SK-N-SH (cell line): ENCODE measurements at regions not wholly inside any gene's neighbourhood (a gene's known extent, or its start where the extent isn't known, plus 50 kb on each side); places are given as distances from the start of the nearest gene placed in this dataset.

ENCODE experiments used
- CTCF ChIA-PET: fragments of 300-600, 350-600 bp; formaldehyde crosslinking; extraction: SDS; loops from one replicate; lab custom pipeline; 2021; lab: Yijun Ruan, JAX
- POLR2A ChIA-PET: fragments of 350-600 bp; sonication (Branson Sonifier 250); formaldehyde crosslinking; extraction: SDS; loops from one replicate; lab custom pipeline; 2020; ENCODE audit warnings: antibody characterized with exemption, inconsistent platforms; lab: Yijun Ruan, JAX
- DNase-seq: peaks from one replicate; pipeline ENCODE4 v3.0.0; 2012
- H2AFZ ChIP-seq: fragments of 200-600 bp; sonication (generic); 2 replicates; pipeline ENCODE4 v1.8.1; 2016; ENCODE audit warnings: antibody characterized with exemption, mild to moderate bottlenecking, low read depth
- H3F3A ChIP-seq: fragments of 200-600 bp; sonication (generic); replicated peaks from 2 replicates; pipeline ENCODE3; 2016; ENCODE audit warnings: antibody characterized with exemption, mild to moderate bottlenecking; ENCODE audit not compliant: insufficient read depth
- H3K27ac ChIP-seq, 2 experiments: fragments of 200-500 bp in 1 of 2; fragments of 200-600 bp in 1 of 2; sonication (Bioruptor generic) in 1 of 2; sonication (generic), shearing (Covaris generic) in 1 of 2; 2 replicates each; pipeline versions ENCODE4 v1.5.1 to v1.6.1; 2014 to 2016; ENCODE audit warnings: low read depth in 2 of 2, inconsistent platforms in 1 of 2, low read length in 1 of 2, mild to moderate bottlenecking in 1 of 2, mixed read lengths in 1 of 2
- H3K27me3 ChIP-seq: fragments of 200-600 bp; sonication (generic), shearing (Covaris generic); 2 replicates; pipeline ENCODE4 v1.6.1; 2016; ENCODE audit warnings: mixed run types; ENCODE audit not compliant: insufficient read depth
- H3K36me3 ChIP-seq, 2 experiments: fragments of 200-500 bp in 1 of 2; fragments of 200-600 bp in 1 of 2; sonication (Bioruptor generic) in 1 of 2; sonication (generic) in 1 of 2; replicated peaks in 1 of 2; 2 replicates each; pipeline versions ENCODE3 to v1.5.1; 2014 to 2016; ENCODE audit warnings: low read length in 1 of 2, mild to moderate bottlenecking in 1 of 2; ENCODE audit not compliant: insufficient read depth in 2 of 2, control insufficient read depth in 1 of 2
- H3K4me1 ChIP-seq, 2 experiments: fragments of 200-500 bp in 1 of 2; fragments of 200-600 bp in 1 of 2; sonication (Bioruptor generic) in 1 of 2; sonication (generic), shearing (Covaris generic) in 1 of 2; 2 replicates each; pipeline versions ENCODE4 v1.5.1 to v1.6.1; 2014 to 2016; ENCODE audit warnings: low read depth in 1 of 2, low read length in 1 of 2, mixed run types in 1 of 2; ENCODE audit not compliant: insufficient read depth in 2 of 2, control insufficient read depth in 1 of 2
- H3K4me2 ChIP-seq: fragments of 200-600 bp; sonication (generic), shearing (Covaris generic); 2 replicates; pipeline ENCODE4 v1.6.1; 2017; ENCODE audit warnings: mixed run types
- H3K4me3 ChIP-seq, 2 experiments: fragments of 200-500 bp in 1 of 2; fragments of 200-600 bp in 1 of 2; sonication (Bioruptor generic) in 1 of 2; sonication (generic), shearing (Covaris generic) in 1 of 2; 2 replicates each; pipeline versions ENCODE4 v1.5.1 to v1.8.1; 2014 to 2016; ENCODE audit warnings: low read depth in 2 of 2, inconsistent platforms in 1 of 2, low read length in 1 of 2, mild to moderate bottlenecking in 1 of 2, mixed read lengths in 1 of 2, moderate library complexity in 1 of 2
- H3K79me2 ChIP-seq: fragments of 200-600 bp; sonication (generic); 2 replicates; pipeline ENCODE4 v1.8.1; 2017; ENCODE audit warnings: mild to moderate bottlenecking; ENCODE audit not compliant: insufficient read depth
- H3K9ac ChIP-seq: fragments of 200-600 bp; sonication (generic); 2 replicates; pipeline ENCODE4 v1.6.1; 2017; ENCODE audit warnings: mixed run types
- H3K9me2 ChIP-seq: fragments of 200-600 bp; sonication (generic); 2 replicates; pipeline ENCODE4 v1.6.1; 2017; ENCODE audit warnings: mixed run types
- H3K9me3 ChIP-seq: fragments of 200-600 bp; sonication (generic); 2 replicates; pipeline ENCODE4 v1.6.1; 2017; ENCODE audit warnings: mixed run types, mild to moderate bottlenecking, moderate library complexity
- H4K20me1 ChIP-seq: fragments of 200-600 bp; sonication (generic); 2 replicates; pipeline ENCODE4 v1.6.1; 2017; ENCODE audit warnings: mild to moderate bottlenecking, mixed run types; ENCODE audit not compliant: insufficient read depth
- ELF1 ChIP-seq: IDR thresholded peaks from 2 replicates; pipeline ENCODE4 v1.4.0; 2012
- EZH2phosphoT487 ChIP-seq: fragments of 200-600 bp; sonication (generic); IDR thresholded peaks from 2 replicates; pipeline ENCODE4 v1.6.1; 2017; ENCODE audit warnings: low read depth, mixed run types, mild to moderate bottlenecking, antibody characterized with exemption, moderate library complexity, borderline replicate concordance
- FOXJ3 ChIP-seq: sonication (generic); formaldehyde crosslinking; IDR thresholded peaks from 2 replicates; pipeline ENCODE4 v1.5.1; 2020; ENCODE audit warnings: mild to moderate bottlenecking, missing genetic modification reagents
- GABPA ChIP-seq: IDR thresholded peaks from 2 replicates; pipeline ENCODE4 v1.4.0; 2012; ENCODE audit warnings: low read depth, mild to moderate bottlenecking
- GATA2 ChIP-seq: sonication (generic); formaldehyde crosslinking; IDR thresholded peaks from 2 replicates; pipeline ENCODE4 v1.5.0; 2020; ENCODE audit warnings: mild to moderate bottlenecking, missing genetic modification reagents
- NFIC ChIP-seq: IDR thresholded peaks from 2 replicates; pipeline ENCODE4 v1.4.0; 2012; ENCODE audit warnings: borderline replicate concordance
- NRF1 ChIP-seq: IDR thresholded peaks from 2 replicates; pipeline ENCODE4 v1.6.1; 2012; ENCODE audit warnings: low read depth, mild to moderate bottlenecking, low read length
- RCOR1 ChIP-seq: fragments of 150-350 bp; IDR thresholded peaks from 2 replicates; pipeline ENCODE4 v1.6.1; 2017; ENCODE audit warnings: antibody characterized with exemption, low read length
- RXRA ChIP-seq: IDR thresholded peaks from 2 replicates; pipeline ENCODE4 v1.4.0; 2012; ENCODE audit warnings: low read depth, mild to moderate bottlenecking, borderline replicate concordance
- WGBS: methylation state at CpG from one replicate; pipeline ENCODE4 v1.1.6; 2017; ENCODE audit warnings: low lambda C conversion rate; 5-methylcytosine and 5-hydroxymethylcytosine counted together
- TF ChIP-seq, protein P1 (sequence below): fragments of 150-350 bp; IDR thresholded peaks from 2 replicates; pipeline ENCODE4 v1.6.1; 2017; ENCODE audit warnings: antibody characterized with exemption, low read length, low read depth, borderline replicate concordance
- TF ChIP-seq, protein P2 (sequence below): IDR thresholded peaks from 2 replicates; pipeline ENCODE4; 2012
- TF ChIP-seq, protein P3 (sequence below): fragments of 150-350 bp; IDR thresholded peaks from 2 replicates; pipeline ENCODE4 v1.6.1; 2016; ENCODE audit warnings: mild to moderate bottlenecking, low read depth, low read length

DNA sequence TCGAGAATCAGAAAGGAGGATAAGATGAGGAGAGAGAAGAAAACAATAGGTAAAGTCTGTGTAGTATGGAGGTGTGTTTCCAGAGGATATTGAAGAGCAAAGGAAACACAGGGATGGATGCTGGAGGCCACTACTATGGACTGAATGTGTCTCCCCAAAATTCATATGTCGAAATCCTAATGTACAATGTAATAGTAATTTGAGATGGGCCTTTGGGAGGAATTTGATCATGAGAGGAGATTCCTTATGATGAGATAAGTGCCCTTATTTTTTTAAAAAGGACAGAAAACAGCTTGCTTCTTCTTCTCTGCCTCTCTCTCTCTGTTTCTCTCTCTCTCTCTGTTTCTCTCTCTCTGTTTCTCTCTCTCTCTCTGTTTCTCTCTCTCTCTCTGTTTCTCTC is 602.2 kb upstream of the ADAMTS5 start:
- 78% methylated on average over 2 of the region's 2 CpGs for WGBS
- Histone ChIP-seq H3K27ac (peak overlapping the region in 1 of 2 experiments; percentile 87; a peak in 2 of 4 replicates), H3F3A (peaks cover 48% of the 10 kb centered on the region), H3K9me3 (no peaks in the 10 kb centered on the region), H3K36me3 (no peaks in the 10 kb centered on the region), H4K20me1 (no peaks in the 10 kb centered on the region), H2AFZ (no peak overlapping the region), H3K4me3 (no peak overlapping the region), H3K9me2 (no peaks in the 10 kb centered on the region), H3K79me2 (no peaks in the 10 kb centered on the region), H3K4me1 (peaks cover 2 to 38% of the 10 kb centered on the region in 2 experiments; a peak in 2 of 4 replicates), H3K4me2 (peak overlapping the region; percentile 69; the same call in 1 of the 2 replicates), H3K9ac (peak overlapping the region; percentile 60), H3K27me3 (no peaks in the 10 kb centered on the region)
- CTCF ChIA-PET: interaction anchor here (0.9 to 1.8 kb wide), 4 partner anchors 14 to 1176 kb away, joined by 3 to 10 read pairs (median 4); no protein-coding TSS in a partner anchor
- TF ChIP-seq GATA2: no peak
- TF ChIP-seq, protein P1, sequence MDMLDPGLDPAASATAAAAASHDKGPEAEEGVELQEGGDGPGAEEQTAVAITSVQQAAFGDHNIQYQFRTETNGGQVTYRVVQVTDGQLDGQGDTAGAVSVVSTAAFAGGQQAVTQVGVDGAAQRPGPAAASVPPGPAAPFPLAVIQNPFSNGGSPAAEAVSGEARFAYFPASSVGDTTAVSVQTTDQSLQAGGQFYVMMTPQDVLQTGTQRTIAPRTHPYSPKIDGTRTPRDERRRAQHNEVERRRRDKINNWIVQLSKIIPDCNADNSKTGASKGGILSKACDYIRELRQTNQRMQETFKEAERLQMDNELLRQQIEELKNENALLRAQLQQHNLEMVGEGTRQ: no peak
- POLR2A ChIA-PET: no interaction called here
- DNase-seq: no peak

DNA sequence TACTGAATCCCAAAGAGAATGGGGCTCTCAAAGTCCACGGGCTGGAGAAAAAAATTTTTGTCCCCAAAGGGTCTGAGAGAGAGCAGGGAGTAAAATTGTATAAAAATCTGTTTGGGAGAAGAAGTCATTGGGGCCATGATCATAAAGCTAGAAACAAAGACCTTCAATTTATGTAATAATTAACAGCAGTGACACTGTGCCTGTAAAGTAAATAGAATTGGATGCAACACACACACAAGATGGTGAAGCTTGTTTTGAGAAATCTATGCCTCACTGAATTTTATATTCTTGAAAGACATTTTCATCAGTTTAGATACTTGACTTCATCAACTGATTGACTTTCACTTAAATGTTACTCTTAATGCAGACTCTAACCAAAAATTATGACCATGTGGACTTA is 600.5 kb upstream of the ADAMTS5 start:
- Histone ChIP-seq H3K9ac (no peak overlapping the region), H3K79me2 (no peaks in the 10 kb centered on the region), H3K36me3 (no peaks in the 10 kb centered on the region), H3K9me3 (no peaks in the 10 kb centered on the region), H2AFZ (no peak overlapping the region), H3K4me1 (peaks cover 2 to 36% of the 10 kb centered on the region in 2 experiments; a peak in 2 of 4 replicates), H3F3A (peaks cover 39% of the 10 kb centered on the region), H3K4me3 (no peak overlapping the region), H3K4me2 (no peak overlapping the region), H3K27me3 (no peaks in the 10 kb centered on the region), H3K9me2 (no peaks in the 10 kb centered on the region), H3K27ac (no peak overlapping the region), H4K20me1 (no peaks in the 10 kb centered on the region)
- POLR2A ChIA-PET: no interaction called here
- TF ChIP-seq, protein P2, sequence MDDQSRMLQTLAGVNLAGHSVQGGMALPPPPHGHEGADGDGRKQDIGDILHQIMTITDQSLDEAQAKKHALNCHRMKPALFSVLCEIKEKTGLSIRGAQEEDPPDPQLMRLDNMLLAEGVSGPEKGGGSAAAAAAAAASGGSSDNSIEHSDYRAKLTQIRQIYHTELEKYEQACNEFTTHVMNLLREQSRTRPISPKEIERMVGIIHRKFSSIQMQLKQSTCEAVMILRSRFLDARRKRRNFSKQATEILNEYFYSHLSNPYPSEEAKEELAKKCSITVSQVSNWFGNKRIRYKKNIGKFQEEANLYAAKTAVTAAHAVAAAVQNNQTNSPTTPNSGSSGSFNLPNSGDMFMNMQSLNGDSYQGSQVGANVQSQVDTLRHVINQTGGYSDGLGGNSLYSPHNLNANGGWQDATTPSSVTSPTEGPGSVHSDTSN: no peak
- TF ChIP-seq, protein P3, sequence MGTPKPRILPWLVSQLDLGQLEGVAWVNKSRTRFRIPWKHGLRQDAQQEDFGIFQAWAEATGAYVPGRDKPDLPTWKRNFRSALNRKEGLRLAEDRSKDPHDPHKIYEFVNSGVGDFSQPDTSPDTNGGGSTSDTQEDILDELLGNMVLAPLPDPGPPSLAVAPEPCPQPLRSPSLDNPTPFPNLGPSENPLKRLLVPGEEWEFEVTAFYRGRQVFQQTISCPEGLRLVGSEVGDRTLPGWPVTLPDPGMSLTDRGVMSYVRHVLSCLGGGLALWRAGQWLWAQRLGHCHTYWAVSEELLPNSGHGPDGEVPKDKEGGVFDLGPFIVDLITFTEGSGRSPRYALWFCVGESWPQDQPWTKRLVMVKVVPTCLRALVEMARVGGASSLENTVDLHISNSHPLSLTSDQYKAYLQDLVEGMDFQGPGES: no peak
- TF ChIP-seq GABPA: no peak
- no peak for TF ChIP-seq NRF1
- no peak for TF ChIP-seq EZH2phosphoT487
- no peak for TF ChIP-seq ELF1
- TF ChIP-seq FOXJ3 (CRISPR knock-in tag): no peak
- TF ChIP-seq, protein P1: no peak
- TF ChIP-seq RXRA: no peak
- no peak for TF ChIP-seq RCOR1
- TF ChIP-seq NFIC: no peak
- WGBS: 81% methylated on average over 1 of the region's 1 CpG
- DNase-seq: no peak
- CTCF ChIA-PET: interaction anchor here (0.7 to 1.8 kb wide), 4 partner anchors 686 to 769 kb away, joined by 3 to 6 read pairs (median 3); no protein-coding TSS in a partner anchor
